ENCODE measurements at regions not wholly inside any gene's neighbourhood (a gene's known extent, or its start where the extent isn't known, plus 50 kb on each side); places are given as distances from the start of the nearest gene placed in this dataset.

GRCh38 chr4:11042760-11043159 is 358.2 kb upstream of the CLNK start:
- no peak overlapping the region for H2AFZ ChIP-seq (replicated peaks; ENCODE audit: low read length, poor library complexity)
- no peaks in the 10 kb centered on the region for H3K9me1 ChIP-seq (ENCODE audit: insufficient read depth, low read length)
- no peak for TF ChIP-seq USF2 (IDR thresholded peaks at IDR 0.05; ENCODE audit: low read depth, low read length)
- TF ChIP-seq MAZ (IDR thresholded peaks at IDR 0.05; ENCODE audit: borderline replicate concordance, low read depth, low read length) = no peak
- no peak for TF ChIP-seq SMC3 (IDR thresholded peaks at IDR 0.05; ENCODE audit: low read depth, low read length)
- TF ChIP-seq BHLHE40 (IDR thresholded peaks at IDR 0.05; ENCODE audit: low read depth, low read length) = no peak
- TF ChIP-seq RAD21 (IDR thresholded peaks at IDR 0.05; ENCODE audit: low read length) = no peak
- TF ChIP-seq CHD1 (IDR thresholded peaks at IDR 0.05; ENCODE audit: low read depth, low read length) = no peak
- no peak for TF ChIP-seq MAFK (IDR thresholded peaks at IDR 0.05; ENCODE audit: low read depth, low read length)
- TF ChIP-seq POLR2A (IDR thresholded peaks at IDR 0.05; ENCODE audit: low read depth, low read length) = no peak
- no peak for TF ChIP-seq NFE2L2 (IDR thresholded peaks at IDR 0.05; ENCODE audit: low read depth, low read length)
- TF ChIP-seq RCOR1 (IDR thresholded peaks at IDR 0.05; ENCODE audit: insufficient replicate concordance, low read length) = no peak
- no peak for TF ChIP-seq MXI1 (IDR thresholded peaks at IDR 0.05; ENCODE audit: borderline replicate concordance, low read depth, low read length)
- no peak for TF ChIP-seq ELK1 (IDR thresholded peaks at IDR 0.05; ENCODE audit: borderline replicate concordance, low read depth, low read length)
- no peak for TF ChIP-seq RFX5 (IDR thresholded peaks at IDR 0.05; ENCODE audit: low read depth, low read length)
- TF ChIP-seq, protein P1, sequence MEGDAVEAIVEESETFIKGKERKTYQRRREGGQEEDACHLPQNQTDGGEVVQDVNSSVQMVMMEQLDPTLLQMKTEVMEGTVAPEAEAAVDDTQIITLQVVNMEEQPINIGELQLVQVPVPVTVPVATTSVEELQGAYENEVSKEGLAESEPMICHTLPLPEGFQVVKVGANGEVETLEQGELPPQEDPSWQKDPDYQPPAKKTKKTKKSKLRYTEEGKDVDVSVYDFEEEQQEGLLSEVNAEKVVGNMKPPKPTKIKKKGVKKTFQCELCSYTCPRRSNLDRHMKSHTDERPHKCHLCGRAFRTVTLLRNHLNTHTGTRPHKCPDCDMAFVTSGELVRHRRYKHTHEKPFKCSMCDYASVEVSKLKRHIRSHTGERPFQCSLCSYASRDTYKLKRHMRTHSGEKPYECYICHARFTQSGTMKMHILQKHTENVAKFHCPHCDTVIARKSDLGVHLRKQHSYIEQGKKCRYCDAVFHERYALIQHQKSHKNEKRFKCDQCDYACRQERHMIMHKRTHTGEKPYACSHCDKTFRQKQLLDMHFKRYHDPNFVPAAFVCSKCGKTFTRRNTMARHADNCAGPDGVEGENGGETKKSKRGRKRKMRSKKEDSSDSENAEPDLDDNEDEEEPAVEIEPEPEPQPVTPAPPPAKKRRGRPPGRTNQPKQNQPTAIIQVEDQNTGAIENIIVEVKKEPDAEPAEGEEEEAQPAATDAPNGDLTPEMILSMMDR (conservative IDR thresholded peaks at IDR 0.05; ENCODE audit: low read depth, low read length) = no peak
- TF ChIP-seq CEBPB (IDR thresholded peaks at IDR 0.05; ENCODE audit: low read depth, low read length) = no peak
- TF ChIP-seq FOS (IDR thresholded peaks at IDR 0.05; ENCODE audit: low read depth, low read length) = no peak
- H3K56ac ChIP-seq (ENCODE audit: extremely low read depth, insufficient read depth, low read length) = no peak overlapping the region
- no peak overlapping the region for H4K8ac ChIP-seq (ENCODE audit: low read depth in 2 of 2, low read length in 2 of 2)
- H3K4me1 ChIP-seq (ENCODE audit: control insufficient read depth, insufficient read depth, low read length) = no peaks in the 10 kb centered on the region
- intact Hi-C loops (cut with micrococcal nuclease) (no loop called here), dilution Hi-C loops (cut with HindIII; ENCODE audit: low sequenced_read_pairs, unreplicated experiment) (no loop called here), in situ Hi-C loops (cut with MboI; ENCODE audit: low sequenced_read_pairs) (no loop called here)
- no peak overlapping the region for H2BK5ac ChIP-seq (ENCODE audit: low read depth, low read length, poor library complexity, severe bottlenecking)
- ChIA-PET CTCF (no interaction called here), POLR2A (ENCODE audit: unreplicated experiment) (no interaction called here)
- ATAC-seq (ENCODE audit: low read depth) (no peak), DNase-seq (no peak)
- H3K23ac ChIP-seq (ENCODE audit: low read depth, low read length) = no peak overlapping the region
- H3K4ac ChIP-seq (ENCODE audit: low read depth, low read length) = no peak overlapping the region
- H3K18ac ChIP-seq (ENCODE audit: low read depth, low read length) = no peak overlapping the region
- no peak overlapping the region for H4K5ac ChIP-seq (ENCODE audit: low read depth, low read length)
- H2BK15ac ChIP-seq (ENCODE audit: low read depth, low read length) = no peak overlapping the region
- no peaks in the 10 kb centered on the region for H3K36me3 ChIP-seq (ENCODE audit: control insufficient read depth, insufficient read depth, low read length)
- H3K9ac ChIP-seq (ENCODE audit: low read depth, low read length) = no peak overlapping the region
- H3K27ac ChIP-seq (ENCODE audit: insufficient read depth, low read length) = no peak overlapping the region
- 0 out of 2 replicates have a peak, but pooled peaks cover 2% of the 10 kb centered on the region for H3K9me3 ChIP-seq (ENCODE audit: control insufficient read depth, insufficient read depth, low read length)
- no peak overlapping the region for H3K4me2 ChIP-seq (ENCODE audit: low read depth, low read length)
- H4K20me1 ChIP-seq (ENCODE audit: insufficient read depth, low read length) = no peaks in the 10 kb centered on the region
- no peaks in the 10 kb centered on the region for H3K79me1 ChIP-seq (ENCODE audit: low read depth in 1 of 2, low read length in 2 of 2)
- H4K91ac ChIP-seq (ENCODE audit: insufficient read depth, low read depth, low read length) = no peak overlapping the region
- H3K4me3 ChIP-seq (ENCODE audit: insufficient read depth, low read depth, low read length) = no peak overlapping the region
- no peak overlapping the region for H2BK120ac ChIP-seq (ENCODE audit: low read depth, low read length)
- H3K14ac ChIP-seq (replicated peaks; ENCODE audit: low read depth, low read length) = no peak overlapping the region
- no TSS peak for BruUV-seq (replicated peaks)
- H2AK9ac ChIP-seq (replicated peaks; ENCODE audit: low read depth, low read length, poor library complexity) = no peak overlapping the region
- 72% methylated on average over 2 of the region's 3 CpGs; no CpG with 5 or more reads in 1 of the 2 experiments for WGBS, 2 experiments (ENCODE audit: extremely low coverage in 2 of 2, insufficient read length in 1 of 2)
- no peaks in the 10 kb centered on the region for H3K27me3 ChIP-seq (ENCODE audit: control insufficient read depth, insufficient read depth, low read length)
- no peak overlapping the region for H2BK20ac ChIP-seq (ENCODE audit: low read depth, low read length)
- no peak overlapping the region for H2AK5ac ChIP-seq (ENCODE audit: low read depth, low read length)

Data from IMR-90 (cell line).